ENCODE measurements at regions not wholly inside any gene's neighbourhood (a gene's known extent, or its start where the extent isn't known, plus 50 kb on each side); places are given as distances from the start of the nearest gene placed in this dataset.
"Not testable (repeated sequence)": the region's sequence is repeated elsewhere in the genome, so short reads cannot be mapped to it uniquely, and the experiment has no call there.

DNA sequence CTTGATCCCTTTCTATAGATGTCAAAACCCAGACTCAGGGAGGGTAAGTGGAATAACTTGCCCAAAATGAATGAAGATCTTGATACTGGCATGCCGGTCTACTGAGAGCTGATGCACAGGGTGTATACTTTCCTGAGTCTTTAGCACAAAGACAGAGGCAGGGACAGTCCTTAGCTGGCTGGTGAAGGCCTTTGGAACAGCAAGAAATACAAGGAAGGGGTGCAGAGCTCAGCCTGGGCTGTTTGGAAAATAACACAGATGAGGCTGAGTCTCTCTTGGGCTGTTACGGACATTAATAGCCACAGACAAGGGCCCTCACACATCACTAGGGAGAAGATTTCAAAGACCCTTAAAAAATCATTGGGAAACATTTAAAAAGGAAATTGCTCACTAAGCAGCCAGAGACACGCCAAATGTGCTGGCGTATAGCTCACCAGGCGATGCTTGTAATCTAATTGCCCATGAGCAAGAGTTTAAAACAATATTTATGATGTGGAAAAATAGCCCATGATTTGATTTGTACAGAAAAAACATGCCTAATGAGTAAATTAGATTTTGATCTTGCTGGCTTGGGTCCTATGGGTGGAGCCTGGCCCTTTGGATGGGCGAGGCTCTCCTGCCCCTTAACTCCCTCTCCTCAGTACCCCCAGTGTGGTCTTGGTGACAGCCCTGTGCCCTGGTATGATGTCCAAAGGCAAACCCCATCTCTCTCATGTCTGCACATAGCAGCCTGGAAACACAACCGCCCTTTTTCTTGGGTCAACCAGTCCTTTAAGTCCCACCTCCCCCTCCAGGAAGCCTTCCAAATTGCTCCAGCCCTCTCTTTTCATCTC is 81.8 kb upstream of the MRPS22 start:
- no peak overlapping the region for H3K4me3 ChIP-seq (ENCODE audit: low read length)
- no peak for DNase-seq (ENCODE audit: low read depth, low spot score)

DNA sequence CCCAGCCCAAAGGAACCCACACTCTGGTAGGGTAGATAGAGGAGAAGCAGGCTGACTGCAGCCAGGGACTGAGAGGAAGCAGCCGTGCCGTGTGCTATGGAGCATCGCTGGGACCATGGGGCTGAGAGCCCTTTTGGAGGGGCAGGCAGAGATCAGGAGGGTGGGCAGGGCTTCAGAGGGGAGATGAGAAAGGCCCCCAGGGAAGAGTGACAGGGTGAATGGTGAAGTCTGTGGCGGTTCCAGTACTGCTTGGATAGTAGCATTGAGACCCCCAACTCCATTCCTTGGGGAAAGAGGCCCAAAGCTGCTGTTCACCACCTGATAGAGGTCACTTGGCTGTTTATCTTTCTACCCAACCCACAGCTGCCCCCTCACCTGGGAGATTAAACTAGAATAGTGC is 80.0 kb upstream of the MRPS22 start:
- no peak overlapping the region for H3K4me3 ChIP-seq (ENCODE audit: low read length)
- DNase-seq (ENCODE audit: low read depth, low spot score) = no peak

DNA sequence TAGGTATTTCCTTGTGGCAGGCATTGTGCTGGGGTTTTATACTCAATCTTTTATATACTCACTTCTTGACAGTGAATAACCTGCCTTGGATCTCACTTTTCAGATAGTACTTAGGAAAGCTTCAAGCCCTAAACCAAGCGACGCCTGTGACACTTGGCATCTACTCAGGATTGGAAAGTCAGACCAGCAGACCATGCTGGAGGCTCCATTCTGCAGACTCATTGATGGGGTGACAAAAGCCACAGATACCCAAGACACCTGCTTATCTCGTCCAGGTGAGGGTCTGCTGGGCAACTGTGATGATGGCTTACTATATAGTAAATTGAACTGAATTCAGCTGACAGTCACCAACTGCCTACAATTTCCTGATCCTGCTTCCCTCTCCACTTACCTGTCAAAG is 79.4 kb upstream of the MRPS22 start:
- no peak overlapping the region for H3K4me3 ChIP-seq (ENCODE audit: low read length)
- no peak for DNase-seq (ENCODE audit: low read depth, low spot score)

DNA sequence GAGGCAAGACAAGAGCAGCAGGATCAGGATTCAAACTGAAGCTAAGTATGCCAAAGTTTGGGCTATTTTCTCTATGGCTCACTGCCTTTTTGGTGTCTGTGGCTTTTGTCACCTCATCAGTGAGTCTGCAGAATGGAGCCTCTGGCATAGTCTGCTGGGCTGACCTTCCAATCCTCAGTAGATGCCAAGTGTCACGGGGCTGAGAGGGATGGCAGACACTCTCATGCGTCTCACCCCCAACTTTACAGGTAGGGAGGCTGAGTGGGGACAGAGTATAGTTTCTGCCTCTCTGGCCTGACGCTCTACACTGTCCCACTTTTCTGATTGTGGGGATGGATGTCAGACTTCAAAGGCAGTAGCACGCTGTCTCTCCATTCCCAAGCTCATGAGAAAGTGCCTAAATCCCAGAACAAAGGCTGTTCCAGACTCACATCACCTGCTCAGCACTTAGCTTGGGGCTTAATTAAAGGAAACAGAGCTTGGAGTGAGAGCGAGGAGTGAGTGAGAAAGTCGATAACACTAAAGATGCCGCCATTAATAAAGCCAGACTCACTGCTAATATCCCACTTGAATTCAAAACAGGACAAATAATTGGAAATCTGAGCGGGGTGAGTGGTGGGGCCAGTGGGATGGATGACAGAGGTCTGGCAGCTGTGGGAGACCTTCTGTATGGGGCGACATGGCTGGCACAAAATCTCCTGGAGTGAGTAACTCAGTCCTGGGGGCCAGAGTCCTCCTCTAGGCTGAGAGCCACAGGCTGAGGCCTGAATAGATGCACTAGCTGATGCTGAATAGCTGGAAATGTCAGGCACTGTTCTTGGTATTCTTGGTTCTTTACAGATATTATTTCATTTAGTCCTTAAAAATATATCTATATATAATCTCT is 78.4 kb upstream of the MRPS22 start:
- no peak for DNase-seq (ENCODE audit: low read depth, low spot score)
- H3K4me3 ChIP-seq (ENCODE audit: low read length) = no peak overlapping the region

DNA sequence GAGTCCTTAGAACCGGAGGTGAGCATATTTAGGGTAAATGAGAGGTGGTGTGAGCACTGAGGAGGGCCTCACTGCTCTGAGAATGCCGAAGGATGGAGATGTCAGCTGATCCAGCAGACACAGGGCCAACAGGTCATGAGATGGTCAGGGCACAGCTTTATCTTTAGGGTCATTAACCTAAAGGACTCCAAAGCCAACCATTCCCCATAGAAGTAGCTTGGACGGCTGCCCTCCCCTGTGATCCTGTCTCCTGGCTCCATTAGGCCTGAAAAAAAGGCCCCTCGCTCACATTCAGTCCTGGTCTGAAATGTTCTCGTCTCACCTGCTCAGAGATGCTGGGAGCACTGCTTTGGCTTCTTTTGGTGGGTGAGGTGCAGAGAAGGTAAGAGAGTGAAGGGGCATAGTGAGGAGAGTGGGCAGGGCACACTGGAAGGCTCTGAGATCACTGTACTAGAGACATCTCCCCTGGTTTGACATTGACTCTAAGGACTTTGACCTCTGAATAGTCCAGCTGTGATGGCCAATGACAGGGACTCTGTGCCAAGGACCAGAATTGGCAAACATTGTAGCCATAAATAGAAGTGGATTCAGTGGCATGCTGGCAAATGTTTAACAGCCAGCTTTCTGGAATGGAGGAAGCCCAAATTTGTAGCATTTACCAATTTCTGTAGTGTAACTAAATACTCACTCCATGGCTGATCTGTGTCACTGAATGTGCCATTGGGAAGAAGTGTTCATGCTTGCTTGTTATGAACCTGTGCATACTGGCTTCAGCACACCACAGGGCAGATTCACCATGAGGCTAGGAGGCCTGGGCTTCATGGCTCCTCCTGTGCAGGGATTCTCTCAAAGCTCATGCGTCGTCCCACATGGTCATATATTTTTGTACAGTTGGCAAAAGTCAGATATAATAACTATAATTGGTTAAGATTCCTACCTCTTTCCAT is 76.2 kb upstream of the MRPS22 start:
- H3K4me3 ChIP-seq (ENCODE audit: low read length) = no peak overlapping the region
- no peak for DNase-seq (ENCODE audit: low read depth, low spot score)

DNA sequence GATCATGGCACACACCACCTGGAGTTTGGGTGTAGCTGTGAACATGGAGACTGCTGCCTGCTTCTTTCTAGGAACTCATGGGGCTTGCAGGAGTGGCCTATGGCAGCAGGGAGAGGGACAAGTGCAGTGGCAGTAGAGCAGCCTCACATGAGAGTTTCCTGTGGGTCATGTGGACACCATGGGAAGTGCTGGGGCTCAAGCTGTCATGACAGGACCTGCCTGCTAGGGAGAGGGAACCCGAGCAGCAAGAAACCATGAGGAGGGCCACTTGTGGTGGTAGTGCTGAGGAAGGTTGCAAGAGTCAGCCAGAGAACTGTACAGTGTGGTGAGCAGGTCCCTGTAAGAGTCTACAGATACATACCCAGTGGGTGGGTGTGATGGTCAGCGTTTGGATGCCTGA is 73.8 kb upstream of the MRPS22 start:
- H3K4me3 ChIP-seq (ENCODE audit: low read length) = no peak overlapping the region
- DNase-seq (ENCODE audit: low read depth, low spot score) = no peak

DNA sequence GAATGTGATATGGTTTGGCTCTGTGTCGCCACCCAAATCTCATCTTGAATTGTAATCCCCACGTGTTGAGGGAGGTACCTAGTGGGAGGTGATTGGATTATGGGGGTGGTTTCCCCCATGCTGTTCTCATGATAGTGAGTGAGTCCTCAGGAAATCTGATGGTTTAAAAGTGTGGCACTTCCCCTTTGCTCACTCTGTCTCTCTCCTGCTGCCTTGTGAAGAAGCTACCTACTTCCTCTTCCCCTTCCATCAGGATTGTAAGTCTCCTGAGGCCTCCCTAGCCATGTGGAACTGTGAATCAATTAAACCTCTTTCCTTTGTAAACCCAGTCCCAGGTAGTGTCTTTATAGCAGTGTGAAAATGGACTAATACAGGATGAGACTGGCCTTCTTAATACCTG is 73.2 kb upstream of the MRPS22 start:
- not testable (repeated sequence) for H3K4me3 ChIP-seq (ENCODE audit: low read length); DNase-seq (ENCODE audit: low read depth, low spot score)

DNA sequence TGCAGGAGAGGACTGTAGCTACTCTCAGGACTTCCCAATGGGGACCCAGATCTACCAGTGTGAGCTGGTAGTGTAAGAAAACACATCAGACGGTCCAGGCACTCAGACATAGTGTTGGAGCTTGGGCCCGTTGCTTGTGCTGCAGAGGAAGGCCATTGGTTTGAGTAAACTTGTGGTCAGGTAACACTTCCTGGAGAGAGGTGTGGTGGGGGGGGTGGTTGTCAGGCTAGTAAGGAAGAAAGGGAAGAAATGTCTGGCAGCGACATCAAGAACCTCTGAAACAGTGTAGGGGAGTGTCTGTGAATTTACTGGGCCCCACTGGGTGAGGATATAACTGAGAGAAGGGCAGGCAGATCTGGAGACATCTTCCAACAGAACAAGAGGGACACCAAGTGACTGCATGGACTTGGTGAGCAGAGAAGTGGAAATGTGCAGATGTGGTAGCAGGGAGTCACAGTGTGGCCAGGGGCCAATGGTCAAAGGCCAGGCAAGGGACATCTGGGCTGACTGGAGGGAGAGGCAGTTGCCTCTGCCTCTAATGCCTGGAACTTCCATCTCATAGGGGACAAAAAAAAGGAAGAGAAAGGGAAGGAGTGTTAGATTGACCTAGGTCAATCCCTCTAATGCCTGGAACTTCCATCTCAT is 63.7 kb upstream of the MRPS22 start:
- no peak overlapping the region for H3K4me3 ChIP-seq (ENCODE audit: low read length)
- DNase-seq (ENCODE audit: low read depth, low spot score) = no peak

DNA sequence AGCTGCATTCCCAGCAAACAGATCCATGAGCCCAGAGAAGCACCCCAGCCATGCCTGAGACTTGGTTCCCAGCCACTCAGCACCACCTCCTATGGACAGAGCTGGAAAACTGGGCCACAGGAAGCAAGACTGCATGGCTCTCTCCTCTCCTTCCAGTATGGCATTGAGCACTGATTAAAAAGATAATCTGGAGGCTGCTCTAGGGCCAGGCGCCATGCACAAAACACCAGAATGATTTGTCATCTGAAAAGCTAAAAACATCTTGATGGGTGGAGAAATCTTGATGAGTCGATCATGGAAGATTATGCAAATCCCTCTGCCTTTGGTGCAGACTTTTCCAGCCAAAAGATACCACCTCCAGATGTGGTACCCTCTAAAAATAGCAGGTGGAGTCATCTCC is 62.7 kb upstream of the MRPS22 start:
- no peak for DNase-seq (ENCODE audit: low read depth, low spot score)
- no peak overlapping the region for H3K4me3 ChIP-seq (ENCODE audit: low read length)

DNA sequence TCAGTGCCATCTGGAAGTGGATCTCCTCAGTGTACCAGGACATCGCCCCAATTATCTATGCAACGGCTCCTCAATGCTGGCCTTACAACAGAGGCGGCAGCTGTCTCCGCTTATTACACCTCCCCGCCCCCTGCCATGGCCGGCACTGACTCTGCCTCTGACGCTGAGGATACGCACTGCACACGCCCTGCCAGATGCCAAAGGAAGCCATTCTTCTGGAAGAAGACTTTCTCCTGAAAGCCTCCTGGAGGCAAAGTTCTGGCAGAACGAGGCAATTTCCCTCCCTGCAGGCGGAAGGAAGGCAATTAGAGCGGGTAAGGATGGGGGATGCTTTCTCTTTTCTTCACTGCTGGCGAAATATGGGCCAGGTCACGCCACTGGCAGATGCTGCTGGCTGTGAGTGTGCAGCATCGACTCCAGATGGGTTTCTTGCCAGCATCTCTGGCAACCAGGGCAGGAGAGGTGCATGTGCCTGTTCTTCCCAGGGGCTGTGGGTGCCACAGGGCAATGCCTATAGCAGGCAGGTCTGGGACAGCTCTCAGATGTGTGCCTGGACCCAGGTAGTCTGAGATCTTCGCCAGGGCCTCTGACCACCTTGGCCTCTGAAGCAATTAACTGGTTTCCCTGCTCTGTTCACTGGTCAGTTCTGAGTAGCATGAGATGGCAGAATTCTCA is 62.2 kb upstream of the MRPS22 start:
- DNase-seq (ENCODE audit: low read depth, low spot score) = no peak

DNA sequence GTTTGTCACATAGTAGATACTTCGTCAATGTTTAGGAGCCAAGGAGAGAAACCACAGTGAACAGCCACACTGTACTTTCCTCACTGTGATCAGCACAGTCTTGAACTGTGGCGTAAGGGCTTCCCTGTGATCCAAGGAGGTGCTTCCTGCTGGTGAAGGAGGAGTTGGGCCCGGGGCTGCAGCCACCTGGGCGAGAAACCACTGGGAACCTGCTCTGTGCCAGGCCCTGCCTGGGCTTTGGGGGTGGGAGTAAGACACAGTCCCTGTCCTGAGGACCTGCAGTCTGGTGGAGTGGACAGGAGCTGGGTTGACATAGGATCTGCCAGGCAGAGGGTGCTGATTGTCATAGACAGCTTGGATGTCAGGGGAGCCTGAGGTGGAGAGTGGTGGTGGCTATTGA is 60.5 kb upstream of the MRPS22 start:
- H3K4me3 ChIP-seq (ENCODE audit: low read length) = no peak overlapping the region
- DNase-seq (ENCODE audit: low read depth, low spot score) = no peak

More for the DNA sequence above, 62.2 kb upstream of the MRPS22 start:
- no peak overlapping the region for H3K4me3 ChIP-seq (ENCODE audit: low read length)

DNA sequence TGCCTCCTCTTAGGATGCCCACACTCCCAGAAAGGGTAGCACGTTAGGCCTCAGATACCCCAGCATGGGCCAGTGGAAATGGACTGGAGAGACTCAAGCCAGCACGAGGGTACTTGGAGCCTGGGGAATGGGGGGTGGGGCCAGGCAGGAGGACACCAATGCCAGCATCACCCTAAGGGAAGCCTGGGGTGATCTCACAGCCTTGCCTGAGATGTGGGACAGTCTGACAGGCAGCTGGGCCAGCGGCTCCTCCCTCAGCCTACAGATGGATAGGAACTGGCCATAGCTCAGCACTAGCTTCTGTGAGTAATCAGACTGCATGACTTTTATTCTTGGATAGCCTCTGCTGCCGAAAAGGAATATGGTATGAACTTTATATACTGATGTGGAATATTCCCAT is 59.6 kb upstream of the MRPS22 start:
- DNase-seq (ENCODE audit: low read depth, low spot score) = no peak
- H3K4me3 ChIP-seq (ENCODE audit: low read length) = no peak overlapping the region

DNA sequence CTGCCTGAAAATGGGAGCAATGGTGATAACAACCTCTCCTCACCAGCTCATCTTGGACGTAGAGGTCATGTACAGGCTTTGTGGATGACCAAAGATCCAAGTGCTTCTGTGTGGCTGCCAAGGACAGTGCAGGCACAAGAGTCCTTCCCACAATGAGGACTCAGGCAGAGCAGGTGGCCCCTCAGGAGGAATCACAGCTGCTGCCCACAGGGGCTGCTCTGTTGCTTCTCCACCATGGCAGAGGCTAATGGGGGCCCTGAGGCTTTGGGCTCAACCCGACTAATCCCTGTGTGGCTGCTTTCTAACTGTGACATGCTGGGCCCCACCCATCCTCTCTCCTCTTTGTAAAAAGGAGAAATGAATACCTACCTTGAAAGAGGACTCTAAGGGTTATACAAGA is 58.1 kb upstream of the MRPS22 start:
- H3K4me3 ChIP-seq (ENCODE audit: low read length) = no peak overlapping the region
- DNase-seq (ENCODE audit: low read depth, low spot score) = no peak

DNA sequence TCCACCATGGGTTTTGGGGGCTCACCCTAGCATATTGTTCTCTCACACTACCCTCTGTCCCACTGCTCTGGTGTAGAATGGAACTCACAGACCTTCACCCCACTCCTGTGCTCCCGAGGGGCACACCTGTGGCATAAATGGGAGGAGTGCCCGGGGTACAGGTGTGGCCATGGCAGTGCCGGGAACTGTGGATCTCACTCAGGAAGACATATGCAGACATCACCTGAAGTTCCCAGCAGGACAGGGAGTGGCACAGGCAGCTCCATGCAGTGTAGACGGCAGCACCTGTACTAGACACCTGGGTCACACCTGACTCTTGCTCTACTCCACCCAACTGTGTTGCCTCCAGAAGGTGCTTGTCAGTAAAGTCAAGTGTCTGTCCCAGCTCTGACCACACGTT is 57.6 kb upstream of the MRPS22 start:
- DNase-seq (ENCODE audit: low read depth, low spot score) = no peak

DNA sequence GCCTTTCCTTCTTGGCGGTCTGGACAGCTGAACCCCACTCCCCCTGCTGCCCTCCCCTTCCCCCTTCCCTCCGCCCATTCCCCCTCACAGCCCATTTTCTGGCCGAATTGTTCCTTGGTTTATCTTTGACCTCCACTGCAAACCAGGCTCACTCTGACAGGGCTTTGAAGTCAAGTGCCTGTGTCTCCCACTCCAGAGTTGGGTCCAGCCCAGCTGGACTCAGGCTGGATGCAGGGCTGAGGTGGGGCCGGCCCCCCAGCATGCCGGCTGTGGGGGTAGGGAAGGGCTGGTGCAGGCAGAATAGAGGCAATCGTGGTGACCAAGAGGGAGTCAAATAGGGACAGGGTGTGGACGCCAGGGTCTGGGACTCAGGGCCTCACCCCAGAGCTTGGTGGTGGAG is 57.0 kb upstream of the MRPS22 start:
- no peak for DNase-seq (ENCODE audit: low read depth, low spot score)
- no peak overlapping the region for H3K4me3 ChIP-seq (ENCODE audit: low read length)

More for the DNA sequence above, 57.6 kb upstream of the MRPS22 start:
- H3K4me3 ChIP-seq (ENCODE audit: low read length) = no peak overlapping the region

DNA sequence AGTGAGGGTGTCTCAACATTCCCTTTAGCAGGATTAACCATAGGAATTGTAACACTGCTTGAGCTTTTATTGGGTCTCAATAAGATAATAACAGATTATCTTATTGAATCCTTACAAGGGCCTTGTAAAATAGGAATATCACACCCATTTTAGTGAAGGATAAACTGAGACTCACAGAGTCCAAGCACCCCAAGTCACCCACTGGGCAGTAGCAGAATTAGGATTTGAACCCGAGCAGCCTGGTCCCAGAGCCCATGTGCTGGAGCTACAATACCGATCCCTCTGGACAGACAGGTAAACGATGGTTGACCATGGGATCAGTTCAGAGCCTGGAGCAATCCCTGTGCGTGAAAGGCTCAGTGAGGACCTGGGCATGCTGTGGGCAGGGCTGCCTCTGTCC is 56.3 kb upstream of the MRPS22 start:
- H3K4me3 ChIP-seq (ENCODE audit: low read length) = no peak overlapping the region

DNA sequence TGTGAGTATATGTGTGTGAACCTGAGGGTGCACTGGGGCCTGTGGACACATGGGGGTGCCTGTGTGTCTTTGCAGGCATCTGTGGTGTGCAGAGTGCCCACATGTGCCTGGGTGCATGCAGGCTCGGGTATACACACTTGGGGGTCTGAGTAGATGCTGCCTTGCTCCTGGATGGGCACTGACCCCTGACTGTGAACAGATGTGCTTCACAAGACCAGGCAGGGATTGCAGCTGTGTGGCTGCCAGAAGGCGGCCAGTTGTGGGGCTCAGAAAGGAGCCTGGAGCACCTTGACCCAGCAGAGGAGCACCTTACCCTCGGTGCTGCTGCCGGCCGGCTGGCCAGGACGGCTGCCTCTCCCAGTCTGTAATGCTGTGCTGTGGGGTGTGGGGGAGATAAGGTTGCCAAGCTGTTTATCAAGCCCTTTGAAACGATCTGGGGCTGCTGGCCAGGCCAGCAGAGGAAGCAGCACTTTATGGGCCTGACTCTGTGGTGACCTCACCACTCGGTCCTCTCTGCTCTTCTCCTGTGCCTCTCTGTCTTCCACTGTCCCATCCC is 55.5 kb upstream of the MRPS22 start:
- no peak for DNase-seq (ENCODE audit: low read depth, low spot score)
- no peak overlapping the region for H3K4me3 ChIP-seq (ENCODE audit: low read length)

More for the DNA sequence above, 56.3 kb upstream of the MRPS22 start:
- no peak for DNase-seq (ENCODE audit: low read depth, low spot score)
